GM19240 (cell line): ENCODE measurements at regions not wholly inside any gene's neighbourhood (a gene's known extent, or its start where the extent isn't known, plus 50 kb on each side); places are given as distances from the start of the nearest gene placed in this dataset.

ENCODE experiments used
- DNase-seq: peaks from one replicate; pipeline ENCODE4 v3.0.0; 2011; ENCODE audit warnings: low spot score; ENCODE audit not compliant: insufficient read length

DNA sequence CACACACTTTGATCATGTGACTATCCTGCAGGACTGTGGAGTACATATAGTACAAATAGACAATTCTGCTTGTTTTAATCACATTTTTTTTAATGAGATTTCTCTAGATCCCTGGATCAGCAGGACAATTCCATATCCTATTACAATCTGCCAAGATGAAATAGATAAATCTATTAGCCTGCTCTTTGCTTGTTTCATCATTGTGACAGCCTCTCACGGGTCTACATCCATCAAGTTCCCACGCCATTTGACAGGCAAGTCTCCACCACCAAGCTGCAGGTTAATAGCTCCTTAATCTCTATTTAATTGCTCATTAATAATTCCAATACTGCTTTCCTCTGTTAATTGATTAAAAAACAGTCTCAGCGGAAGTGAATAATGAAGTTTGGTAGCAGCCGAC lies 671.5 kb downstream of the CCSER2 start:
- DNase-seq, result no peak

DNA sequence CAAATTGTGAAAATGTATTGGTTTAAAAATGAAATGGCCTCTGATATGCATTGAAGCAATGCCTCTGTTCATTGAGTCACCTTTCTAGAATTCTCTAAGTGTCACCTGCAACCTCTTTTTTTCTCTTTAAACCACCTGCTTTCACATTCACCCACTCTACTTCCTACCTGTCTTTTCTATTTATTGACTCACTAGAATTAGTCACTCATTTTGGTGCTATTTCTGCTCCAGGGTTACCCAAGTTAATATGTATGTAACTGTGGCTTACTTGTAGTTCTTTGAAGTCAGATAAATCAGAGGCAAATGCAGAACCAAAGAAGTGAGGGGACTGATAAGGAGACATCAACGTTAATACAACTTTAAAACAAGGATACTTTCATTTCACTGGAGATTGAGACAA lies 674.7 kb downstream of the CCSER2 start:
- DNase-seq, result no peak

DNA sequence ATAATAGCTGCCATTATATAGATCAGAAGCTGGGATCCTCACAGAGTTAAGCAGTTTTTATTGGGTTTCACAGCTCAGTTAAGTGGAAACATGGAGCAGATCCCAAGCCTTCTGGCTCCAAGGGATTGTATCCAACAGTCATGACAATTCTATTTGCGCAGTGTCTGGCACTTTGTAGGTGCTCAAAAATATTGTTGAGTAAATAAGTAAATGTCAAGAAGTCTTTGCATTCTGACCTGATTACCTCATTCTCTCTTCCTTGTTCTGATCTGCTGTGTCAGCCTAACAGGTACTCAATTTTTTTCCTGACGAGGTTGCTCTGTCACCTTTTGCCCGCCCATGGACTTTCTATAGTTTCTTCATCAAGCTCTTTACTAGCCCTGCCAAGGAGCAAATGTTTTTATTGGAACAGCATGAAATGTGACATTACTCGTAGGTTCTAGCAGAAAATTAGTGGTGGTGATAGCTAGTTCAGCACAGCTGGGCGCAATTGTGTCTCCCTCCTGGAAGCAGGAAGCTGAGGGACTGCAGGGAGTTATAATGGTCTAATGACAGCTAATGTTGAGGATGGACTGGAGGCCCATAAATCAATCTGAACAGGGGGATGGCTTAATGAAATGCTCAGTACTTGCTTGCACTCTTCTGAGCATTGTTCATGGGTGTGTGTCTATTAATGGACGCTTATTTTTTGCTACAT lies 680.2 kb downstream of the CCSER2 start:
- DNase-seq, result no peak

DNA sequence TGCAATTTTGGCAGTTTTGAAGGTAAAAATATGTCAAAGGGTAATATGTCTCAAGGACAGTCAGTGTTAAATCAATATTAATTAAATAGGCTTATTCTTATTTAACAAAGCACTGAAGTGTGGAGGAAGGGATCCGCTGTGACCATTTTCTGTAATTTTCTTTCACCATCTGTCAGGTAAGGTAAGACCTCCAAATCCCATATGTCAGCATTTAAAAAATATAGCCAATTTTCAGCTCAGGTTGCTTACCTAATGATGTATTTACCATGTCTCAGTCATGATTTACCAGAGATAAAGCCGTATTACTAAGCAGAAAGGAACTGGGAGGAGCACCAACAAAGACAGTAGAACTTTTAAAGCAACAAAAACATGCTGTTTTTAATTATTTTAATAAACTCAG lies 683.9 kb downstream of the CCSER2 start:
- no peak for DNase-seq

DNA sequence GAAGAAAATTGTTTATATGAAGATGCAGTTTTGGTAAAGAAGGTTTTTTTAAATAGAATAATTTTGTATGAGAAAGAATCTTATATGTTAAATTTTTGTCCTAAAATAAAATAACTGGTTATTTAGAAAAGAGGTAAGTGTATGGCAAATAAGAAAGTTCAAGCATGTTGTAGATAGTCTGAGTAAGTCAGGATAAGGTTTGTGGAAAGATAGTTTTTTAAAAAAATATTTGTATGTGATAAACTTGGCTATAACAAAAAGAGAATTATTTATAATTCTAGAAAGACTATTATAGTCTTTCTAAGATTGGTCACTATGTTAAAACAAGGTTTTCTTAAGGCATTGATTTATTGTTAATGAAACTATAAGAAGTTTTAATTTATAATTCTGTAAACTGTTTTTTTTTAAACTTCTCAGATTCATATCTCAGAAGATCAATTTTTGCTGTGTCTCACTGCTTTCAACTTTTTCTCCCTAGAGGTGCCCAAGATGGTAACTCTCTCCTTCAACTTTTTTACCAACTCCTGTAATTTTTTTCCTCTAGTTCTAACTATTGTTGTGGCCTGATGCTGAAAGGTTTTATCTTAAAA lies 698.6 kb downstream of the CCSER2 start:
- no peak for DNase-seq

DNA sequence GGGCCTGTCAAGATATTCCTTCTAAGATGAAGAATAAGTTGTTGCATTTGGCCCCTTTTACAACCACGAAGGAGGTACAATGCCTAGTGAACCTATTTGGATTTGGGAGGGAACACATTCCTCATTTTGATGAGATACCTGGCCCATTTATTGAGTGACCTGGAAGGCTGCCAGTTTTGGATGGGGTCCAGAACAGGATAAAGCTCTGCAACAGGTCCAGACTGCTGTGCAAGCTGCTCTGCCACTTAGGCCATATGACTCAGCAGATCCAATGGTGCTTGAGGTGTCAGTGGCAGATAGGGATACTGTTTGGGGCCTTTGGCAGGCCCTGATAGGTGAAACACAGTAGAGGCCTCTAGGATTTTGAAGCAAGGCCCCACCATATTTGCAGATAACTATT lies 704.6 kb downstream of the CCSER2 start:
- no peak for DNase-seq

DNA sequence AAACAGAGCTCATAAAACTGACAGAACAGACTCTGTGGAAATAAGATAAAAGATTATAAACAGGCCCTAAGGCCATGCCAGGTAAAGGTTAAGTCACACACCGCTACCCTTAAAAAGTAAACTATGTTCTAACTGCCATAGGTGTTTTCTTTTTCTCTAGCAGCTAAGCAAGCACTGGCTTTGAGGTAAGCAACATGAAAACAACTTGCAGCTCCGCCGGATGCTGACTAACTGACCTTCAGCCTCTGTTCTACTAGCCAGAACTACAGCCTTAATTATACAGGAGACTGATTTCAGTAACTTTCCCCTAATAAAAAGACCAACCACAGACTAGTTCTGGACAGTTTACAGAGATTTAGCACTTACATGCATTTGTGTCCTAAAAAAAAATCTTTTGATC lies 708.3 kb downstream of the CCSER2 start:
- no peak for DNase-seq

DNA sequence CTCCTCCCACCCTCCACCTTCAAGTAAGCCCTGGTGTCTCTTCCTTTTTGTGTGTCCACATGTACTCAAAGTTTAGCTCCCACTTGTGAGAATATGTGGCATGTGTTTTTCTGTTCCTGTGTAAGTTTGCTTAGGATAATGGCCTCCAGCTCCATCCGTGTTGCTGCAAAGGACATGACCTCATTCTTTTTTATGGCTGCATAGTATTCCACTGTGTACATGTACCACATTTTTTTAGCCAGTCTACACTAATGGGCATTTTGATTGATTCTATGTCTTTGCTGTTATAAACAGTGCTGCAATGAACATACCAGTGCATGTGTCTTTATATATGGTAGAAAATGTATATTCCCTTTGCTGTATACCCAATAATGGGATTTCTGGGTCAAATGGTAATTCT lies 710.9 kb downstream of the CCSER2 start:
- DNase-seq, result no peak

DNA sequence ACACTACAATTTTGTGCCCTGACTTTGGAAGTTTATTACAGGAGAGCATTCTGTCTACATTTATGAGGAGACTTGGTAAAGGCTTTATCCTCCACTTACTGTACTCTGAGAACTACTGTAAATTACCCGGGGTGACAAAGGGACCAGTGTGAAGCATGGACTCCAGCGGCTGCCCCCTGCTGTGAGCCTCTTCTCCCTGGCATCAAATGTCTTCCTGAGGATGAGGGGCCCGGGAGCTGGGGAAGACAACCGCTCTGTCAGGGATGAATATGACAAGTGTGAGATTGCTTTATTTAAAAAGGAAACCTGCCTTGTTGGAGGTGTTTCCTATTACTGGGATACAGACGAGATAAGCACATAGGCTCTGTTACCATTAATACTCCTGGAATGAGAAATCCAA lies 714.8 kb downstream of the CCSER2 start:
- no peak for DNase-seq

DNA sequence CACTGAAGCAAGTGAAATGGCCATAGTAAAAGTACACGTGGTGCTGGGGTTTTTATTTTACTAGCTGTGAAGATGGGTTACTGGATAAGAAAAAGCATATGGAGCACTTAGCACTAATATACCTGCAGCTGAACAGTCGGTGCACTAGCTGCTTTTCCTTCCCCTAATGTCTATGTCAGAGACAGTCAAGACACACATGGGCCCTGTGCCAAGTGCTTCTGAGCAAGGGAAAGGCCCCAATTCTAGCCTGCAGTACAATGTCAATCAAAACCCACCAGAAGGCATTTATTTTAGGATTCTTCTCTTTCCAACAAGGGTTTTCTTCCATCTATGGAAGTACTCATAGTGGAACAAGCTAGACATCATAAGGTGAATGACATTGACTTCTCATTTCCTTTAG lies 716.7 kb downstream of the CCSER2 start:
- DNase-seq, result no peak

DNA sequence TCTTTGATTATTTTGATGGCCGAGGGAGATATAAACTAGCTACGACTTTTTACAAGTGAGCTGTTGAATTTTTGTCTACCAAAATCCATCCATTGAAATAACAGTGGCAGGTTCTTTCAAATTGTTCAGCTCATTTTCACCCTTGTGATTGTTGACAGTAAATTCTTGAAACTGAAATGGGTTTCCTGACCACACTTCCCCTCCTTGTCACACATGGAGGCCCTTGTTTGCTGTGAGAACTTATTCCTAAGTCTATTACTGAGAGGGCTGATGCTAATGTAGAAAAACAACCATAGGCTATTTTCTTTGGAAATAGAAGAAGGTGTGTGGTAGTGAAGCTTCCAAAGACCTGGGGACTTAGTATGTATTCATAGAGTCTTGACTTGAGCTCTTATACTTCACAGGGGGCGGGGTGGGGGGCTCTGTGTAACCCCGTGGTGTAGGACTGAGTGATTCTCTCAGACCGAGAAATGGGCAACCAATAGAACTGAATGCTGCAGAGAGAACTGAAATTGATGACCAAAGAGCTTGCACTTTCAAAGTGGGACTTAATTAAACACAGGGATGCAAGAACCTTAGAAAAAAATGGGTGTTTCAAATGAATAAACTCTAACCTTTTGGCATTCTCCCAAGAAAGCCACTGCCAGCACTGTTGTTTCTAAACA lies 718.9 kb downstream of the CCSER2 start:
- DNase-seq, result no peak

DNA sequence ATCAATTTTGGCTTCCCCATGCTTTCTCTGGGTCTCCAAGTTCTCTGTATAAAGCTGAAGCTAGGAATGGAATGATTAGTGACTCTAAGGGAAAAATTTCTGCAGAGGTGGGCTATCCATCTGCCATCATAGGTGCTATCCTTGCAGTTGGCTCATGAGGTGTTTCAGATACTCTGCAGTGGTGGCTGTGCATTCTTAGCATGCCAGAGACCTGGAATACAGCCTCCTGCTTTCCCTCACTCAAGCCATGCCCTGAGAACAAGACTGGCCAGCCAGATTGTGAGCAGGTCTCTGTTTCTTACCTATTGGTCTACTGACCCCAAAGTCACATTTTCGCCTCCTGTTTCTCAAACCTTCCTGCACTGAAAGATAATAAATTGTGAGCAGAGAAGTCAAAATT lies 719.6 kb downstream of the CCSER2 start:
- no peak for DNase-seq

DNA sequence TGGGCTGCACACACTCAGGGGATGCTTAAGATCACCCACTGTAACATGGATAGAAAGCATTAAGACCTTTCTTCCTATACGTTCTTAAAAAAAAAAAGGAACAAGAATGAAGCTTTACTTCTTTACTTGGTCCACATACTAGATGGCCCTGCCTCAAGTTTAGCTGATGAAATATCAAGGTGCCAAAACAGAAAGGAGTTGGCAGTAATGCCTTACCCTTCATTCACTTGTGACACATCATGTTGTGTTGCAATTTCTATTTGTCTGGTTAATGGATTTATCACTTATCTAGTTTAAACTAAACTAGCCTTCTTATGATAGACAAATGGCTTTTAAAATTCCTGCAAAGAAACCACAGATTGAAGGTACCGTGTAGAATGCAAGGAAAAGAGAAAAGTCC lies 720.3 kb downstream of the CCSER2 start:
- DNase-seq, result no peak

DNA sequence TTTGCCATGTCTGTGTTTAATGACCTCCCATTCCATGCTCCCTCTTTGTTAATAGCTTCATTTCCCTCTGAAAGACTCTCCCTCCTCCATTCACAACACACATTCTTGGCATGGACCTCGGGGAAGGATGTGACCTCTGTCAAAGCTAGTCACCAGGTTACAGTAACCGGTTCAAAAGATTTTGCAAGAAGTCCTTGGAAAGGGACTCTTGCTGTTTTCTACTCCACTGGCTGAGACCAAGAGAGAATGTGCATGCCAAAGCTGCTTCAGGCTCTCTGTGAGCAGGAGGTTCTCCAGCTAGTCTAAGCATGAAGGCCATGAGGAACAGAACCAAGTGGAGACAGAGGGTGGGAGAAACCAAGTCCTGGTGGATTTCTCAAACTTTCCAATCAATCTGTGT lies 732.6 kb downstream of the CCSER2 start:
- DNase-seq, result no peak

DNA sequence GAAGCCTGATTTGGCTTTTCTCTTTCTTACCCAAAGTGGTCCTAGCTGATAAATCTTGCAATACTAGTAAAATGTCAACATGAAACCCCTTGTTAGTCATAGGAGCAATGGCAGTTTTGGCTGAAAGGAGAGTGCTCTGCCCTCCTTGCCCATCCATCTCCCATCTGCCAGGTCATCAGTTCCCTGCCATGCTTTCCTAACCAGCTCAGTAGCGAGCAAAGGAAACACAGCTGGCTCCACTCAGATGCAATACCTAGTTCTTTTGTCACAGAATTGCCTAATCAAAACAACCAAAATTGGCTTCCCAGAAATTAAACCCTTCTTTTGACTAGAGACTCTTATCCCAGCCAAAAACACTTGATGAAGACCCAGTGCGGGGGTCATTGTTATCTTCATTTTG lies 733.0 kb downstream of the CCSER2 start:
- no peak for DNase-seq

DNA sequence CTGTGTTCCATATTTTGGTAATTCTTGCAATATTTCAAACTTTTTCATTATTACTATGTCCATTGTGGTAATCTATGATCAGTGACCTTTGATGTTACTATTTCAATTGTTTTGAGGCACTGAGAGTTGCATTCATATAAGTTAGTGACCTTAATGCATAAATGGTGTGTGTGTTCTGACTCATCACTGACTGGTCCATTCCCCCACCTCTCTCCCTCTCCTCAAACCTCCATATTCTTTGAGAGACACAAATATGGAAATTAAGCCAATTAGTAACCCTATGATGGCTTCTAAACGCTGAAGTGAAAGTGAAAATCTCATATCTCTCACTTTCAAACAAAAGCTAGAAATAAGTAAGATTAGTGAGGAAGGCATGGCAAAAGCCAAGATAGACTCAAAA lies 739.6 kb downstream of the CCSER2 start:
- no peak for DNase-seq

DNA sequence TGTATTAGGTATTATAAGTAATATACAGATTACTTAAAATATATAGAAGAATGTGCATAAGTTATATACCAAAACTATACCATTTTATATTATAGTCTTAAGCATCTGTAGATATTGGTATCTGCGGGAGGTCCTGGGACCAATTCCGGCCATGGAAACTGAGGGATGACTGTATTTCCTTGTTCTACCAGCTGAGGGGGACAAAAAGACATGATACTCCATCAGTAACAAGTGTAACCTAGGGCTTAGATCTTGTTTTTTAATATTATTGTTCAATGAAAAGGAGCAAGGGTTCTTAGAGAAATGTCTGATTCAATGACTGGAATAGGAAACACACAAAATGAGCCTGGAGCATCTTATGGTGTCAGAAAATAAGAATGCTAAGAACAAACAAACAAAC lies 752.5 kb downstream of the CCSER2 start:
- DNase-seq, result no peak

DNA sequence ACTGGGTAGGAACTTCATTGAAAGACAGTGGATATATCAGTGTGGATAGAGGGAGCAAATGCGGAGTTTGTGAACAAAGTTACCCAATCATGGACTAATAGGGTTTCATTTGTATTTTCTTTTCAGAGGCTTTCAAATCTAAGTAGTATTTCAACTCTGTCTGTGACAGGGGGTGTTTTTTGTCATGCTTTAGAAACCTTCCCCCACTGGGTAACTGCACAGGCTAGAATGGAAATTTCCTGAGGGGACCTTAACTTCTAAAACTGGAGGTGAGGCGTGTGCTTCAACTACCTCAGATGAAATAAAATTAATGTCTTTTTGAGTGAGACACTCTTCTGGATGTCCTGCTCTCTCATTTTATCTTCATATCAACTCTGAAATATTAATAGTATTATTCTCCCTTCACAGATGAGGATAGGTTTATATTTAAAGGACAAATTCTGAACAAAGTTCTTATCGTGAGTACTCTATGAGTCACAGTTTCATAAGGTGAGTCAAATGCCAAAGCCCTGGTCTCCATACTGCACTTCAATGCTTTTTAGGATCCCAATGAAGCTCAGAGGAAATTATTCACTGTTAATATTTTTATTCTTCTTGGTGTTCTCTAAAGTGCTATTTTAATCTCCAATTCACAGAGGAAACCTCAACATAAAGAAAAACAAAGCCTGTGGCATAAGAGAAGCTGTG lies 770.6 kb downstream of the CCSER2 start:
- DNase-seq, result no peak

DNA sequence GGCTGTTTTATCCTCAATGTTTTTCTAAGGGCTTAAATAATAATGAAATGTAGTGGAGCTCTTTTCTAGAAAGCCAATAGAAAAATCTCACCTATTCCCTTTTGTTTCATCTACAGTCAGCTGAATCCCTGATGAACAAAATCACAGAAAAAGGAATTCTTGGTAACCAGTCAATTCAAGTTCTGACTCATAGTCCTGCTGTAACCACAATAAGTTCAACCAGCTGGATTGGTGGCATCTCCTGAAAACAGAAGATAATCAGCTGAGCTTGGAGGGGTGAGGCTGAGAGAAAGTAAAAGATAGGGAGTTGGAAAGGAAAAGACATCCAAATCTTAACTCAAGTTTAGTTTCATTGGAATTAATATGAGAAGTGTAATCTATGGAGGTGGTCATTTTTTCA lies 772.1 kb downstream of the CCSER2 start:
- DNase-seq, result no peak

DNA sequence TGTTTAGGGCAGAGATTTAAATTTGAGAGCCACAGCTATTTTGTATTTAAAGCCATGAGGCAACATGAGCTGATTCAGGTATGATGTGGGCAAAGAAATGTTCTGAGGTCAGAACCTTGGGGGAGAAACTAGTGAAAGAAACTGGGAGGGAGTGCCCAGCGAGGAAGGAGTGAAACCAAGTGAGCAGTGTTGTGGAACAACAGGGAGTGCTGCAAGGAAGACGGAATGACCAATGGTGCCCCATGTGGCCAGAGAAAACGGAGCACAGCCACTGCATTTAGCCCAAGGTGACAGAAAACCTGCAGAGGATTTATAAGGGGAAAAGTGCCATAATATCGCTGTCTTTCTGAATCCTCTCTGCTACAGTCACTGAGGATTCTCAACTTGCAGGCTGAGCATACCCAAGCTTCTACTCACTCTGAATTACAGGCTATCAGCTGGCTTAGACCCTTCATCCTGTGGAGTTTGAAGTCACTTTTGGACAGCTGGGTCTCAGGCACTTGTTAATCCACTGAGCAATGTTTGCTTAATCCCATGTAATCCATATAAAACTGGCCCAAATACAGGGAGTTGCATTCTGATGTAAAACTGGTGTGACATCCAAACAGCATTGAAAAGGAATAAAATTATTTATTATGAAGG lies 777.3 kb downstream of the CCSER2 start:
- no peak for DNase-seq

DNA sequence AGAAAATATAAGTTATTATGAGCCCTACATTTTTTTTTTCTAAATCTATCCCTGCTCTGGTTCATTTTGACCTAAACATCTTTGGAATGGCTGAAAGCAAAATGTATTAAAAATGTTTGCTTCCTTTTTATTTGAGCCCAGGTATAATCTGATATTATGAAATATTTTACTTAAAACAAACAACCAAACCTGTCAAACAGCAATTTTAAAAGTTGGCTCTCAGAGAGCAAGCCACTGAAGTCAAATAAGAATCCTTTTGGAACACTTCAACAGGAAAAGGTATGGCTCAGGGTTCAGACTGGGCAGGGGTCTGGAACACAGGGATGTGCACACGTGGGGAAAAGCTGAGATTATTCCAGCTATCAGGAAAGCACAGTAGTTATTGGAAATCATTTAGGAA lies 782.9 kb downstream of the CCSER2 start:
- no peak for DNase-seq

DNA sequence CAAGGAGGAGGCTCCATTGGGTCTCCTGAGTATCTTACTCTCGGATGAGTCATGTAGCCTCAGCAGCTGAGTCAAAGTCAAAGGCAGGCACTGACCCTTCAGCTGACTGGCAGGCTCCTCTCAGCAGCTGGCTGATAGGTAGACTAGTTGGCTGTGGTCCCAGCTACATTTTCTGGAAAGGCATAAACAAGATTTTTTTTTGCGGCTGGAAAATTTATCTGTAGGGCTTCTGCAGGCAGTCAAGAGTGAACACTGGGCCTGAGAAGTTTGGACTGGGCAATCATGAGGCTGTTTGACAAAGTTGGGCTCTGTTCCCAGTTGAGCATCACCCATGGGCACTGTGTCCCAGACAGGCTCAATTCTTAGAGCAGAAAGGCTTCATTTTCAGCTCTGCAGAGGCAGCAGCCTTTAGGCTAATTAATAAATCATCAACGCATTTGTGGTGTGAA lies 796.2 kb downstream of the CCSER2 start:
- no peak for DNase-seq
